Embryonic facial prominence (tissue), 1 donor: ENCODE measurements at regions not wholly inside any gene's neighbourhood (a gene's known extent, or its start where the extent isn't known, plus 50 kb on each side); places are given as distances from the start of the nearest gene placed in this dataset.

Source experiments
- DNase-seq: peaks from one replicate; pipeline ENCODE4 v3.0.0-alpha.2; 2016; ENCODE audit errors: extremely low spot score

- no peak for DNase-seq
These were observed 239.9 kb upstream of the DYNLRB2 start for GRCh38 chr16:80300876-80301275.

DNA sequence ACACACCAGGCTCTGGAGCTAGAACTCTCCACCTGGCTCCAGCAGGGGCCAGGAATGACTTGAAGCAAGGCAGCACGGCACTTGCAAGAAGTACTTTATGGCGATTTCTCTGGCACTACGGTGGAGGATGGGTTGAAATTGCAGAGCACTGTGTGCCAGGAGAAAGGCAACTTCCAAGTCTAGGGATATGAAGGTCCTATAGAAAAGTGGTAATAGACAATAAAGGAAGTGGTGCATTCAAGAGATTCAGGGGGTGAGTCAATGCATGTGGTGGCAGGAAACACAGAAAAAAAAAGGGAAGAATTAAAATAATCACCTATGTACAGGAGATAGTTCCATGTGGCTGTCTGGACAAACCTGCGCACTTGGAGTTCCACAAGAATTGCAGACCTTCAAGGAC lies 240.3 kb upstream of the DYNLRB2 start:
- no peak for DNase-seq

DNA sequence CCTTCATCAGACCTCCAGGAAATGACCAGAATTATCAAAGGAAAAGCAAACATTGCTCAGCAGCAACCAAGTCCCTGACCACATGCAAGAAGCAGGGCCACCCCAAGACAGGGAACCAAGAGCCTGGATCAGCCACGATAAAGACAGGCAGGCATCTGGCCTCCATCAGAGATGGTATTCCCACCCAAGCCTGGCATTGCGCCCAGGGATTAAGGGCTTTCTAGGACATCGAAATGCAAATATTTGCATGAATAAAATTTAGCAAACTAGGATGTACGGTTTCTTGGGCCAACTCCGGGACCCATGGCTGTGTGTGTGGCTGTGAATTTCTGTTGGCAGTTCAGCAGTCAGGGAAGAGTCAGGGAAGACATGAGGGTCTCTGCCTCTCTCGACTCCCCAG lies 241.4 kb upstream of the DYNLRB2 start:
- DNase-seq, result no peak

GRCh38 chr16:80298676-80299075 lies 242.1 kb upstream of the DYNLRB2 start:
- DNase-seq, result no peak

- no peak for DNase-seq
These were observed 244.8 kb upstream of the DYNLRB2 start for GRCh38 chr16:80296034-80296433.

- no peak for DNase-seq
These were observed 246.6 kb upstream of the DYNLRB2 start for GRCh38 chr16:80294172-80294571.

DNA sequence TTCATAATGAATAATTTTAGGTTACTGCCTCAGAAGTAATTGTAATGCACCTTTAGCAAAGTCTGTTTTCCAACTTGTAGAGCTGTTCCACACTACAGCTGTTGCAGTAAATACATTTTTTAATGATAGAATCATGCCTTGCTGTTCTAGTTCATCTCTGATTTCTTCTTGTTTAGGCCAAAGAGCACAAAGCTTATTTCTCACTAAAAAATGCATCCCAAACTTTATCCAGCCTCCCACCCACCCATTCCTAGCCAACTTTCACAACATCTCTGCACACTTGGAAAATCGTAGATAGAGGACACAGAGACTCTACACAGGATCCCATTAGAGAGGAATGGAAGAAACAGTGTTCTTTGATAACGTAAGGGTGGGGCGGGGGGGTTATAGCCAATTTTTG lies 252.2 kb upstream of the DYNLRB2 start:
- no peak for DNase-seq

DNA sequence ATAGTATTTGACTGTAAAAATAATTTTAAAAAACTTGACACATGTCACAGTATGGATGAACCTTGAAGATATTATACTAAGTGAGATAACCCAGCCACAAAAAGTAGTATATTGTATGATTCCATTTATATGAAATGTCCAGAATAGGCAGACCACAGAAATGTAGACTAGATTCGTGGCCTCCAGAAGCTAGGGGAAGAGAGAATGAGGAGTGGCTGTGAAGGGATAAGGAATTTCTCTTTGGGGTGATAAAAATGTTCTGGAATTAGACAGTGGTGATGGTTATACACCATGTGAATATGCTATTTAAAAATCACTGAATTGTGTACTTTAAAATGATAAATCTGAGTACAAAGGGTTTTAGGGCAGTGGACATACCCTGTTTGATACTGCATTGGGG lies 253.1 kb upstream of the DYNLRB2 start:
- no peak for DNase-seq

- DNase-seq, result no peak
These were observed 255.7 kb upstream of the DYNLRB2 start for GRCh38 chr16:80285104-80285503.

GRCh38 chr16:80283466-80284392 lies 257.1 kb upstream of the DYNLRB2 start:
- no peak for DNase-seq

GRCh38 chr16:80280557-80280956 lies 260.2 kb upstream of the DYNLRB2 start:
- DNase-seq, result no peak

GRCh38 chr16:80279656-80280055 lies 261.1 kb upstream of the DYNLRB2 start:
- no peak for DNase-seq

DNA sequence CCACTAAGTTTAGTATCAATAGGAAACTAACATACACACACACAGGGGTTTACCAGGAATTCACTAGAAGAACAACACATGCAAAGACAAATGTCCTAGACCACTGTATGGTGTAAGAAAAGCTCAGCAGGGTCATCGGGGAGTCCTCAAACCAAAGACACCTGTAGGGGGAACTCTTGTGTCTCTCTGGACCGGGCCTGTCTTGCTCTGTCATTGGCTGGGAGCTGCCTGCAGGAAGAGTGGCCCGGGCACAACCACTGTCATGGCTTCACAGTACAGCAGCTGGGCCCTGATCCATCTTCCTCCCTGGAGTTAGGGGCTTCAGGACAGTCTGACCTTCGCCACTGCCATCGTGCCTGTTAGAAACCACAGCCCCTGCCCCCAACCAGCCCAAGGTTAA lies 263.6 kb upstream of the DYNLRB2 start:
- DNase-seq, result no peak

- DNase-seq, result no peak
These were observed 266.1 kb upstream of the DYNLRB2 start for GRCh38 chr16:80274576-80275191.

GRCh38 chr16:80273635-80274538 lies 266.9 kb upstream of the DYNLRB2 start:
- no peak for DNase-seq

GRCh38 chr16:80265624-80266306 lies 275.0 kb upstream of the DYNLRB2 start:
- DNase-seq, result no peak

- DNase-seq, result no peak
These were observed 276.7 kb upstream of the DYNLRB2 start for GRCh38 chr16:80263848-80264694.

GRCh38 chr16:80263181-80263823 lies 277.5 kb upstream of the DYNLRB2 start:
- DNase-seq, result no peak

- no peak for DNase-seq
These were observed 279.9 kb upstream of the DYNLRB2 start for GRCh38 chr16:80260906-80261311.

- no peak for DNase-seq
These were observed 281.4 kb upstream of the DYNLRB2 start for GRCh38 chr16:80259290-80259805.
